Hepatocyte (in vitro differentiated cells): ENCODE measurements at regions not wholly inside any gene's neighbourhood (a gene's known extent, or its start where the extent isn't known, plus 50 kb on each side); places are given as distances from the start of the nearest gene placed in this dataset.

Experiments
- EZH2 ChIP-seq: fragments of 200-600 bp; sonication (generic); IDR thresholded peaks from 2 replicates; pipeline ENCODE4 v1.6.1; 2016; ENCODE audit warnings: antibody characterized with exemption, mild to moderate bottlenecking, borderline replicate concordance
- EZH2phosphoT487 ChIP-seq: fragments of 200-600 bp; sonication (generic); IDR thresholded peaks from one replicate; pipeline ENCODE4 v1.6.1; 2018; ENCODE audit warnings: antibody characterized with exemption, mild to moderate bottlenecking, low read depth, moderate library complexity; ENCODE audit not compliant: unreplicated experiment, severe bottlenecking
- TF ChIP-seq, protein P1 (sequence below): fragments of 200-600 bp; sonication (generic); IDR thresholded peaks from 2 replicates; pipeline ENCODE4 v1.5.1; 2016; ENCODE audit warnings: antibody characterized with exemption, mild to moderate bottlenecking; ENCODE audit not compliant: poor library complexity

- TF ChIP-seq, protein P1, sequence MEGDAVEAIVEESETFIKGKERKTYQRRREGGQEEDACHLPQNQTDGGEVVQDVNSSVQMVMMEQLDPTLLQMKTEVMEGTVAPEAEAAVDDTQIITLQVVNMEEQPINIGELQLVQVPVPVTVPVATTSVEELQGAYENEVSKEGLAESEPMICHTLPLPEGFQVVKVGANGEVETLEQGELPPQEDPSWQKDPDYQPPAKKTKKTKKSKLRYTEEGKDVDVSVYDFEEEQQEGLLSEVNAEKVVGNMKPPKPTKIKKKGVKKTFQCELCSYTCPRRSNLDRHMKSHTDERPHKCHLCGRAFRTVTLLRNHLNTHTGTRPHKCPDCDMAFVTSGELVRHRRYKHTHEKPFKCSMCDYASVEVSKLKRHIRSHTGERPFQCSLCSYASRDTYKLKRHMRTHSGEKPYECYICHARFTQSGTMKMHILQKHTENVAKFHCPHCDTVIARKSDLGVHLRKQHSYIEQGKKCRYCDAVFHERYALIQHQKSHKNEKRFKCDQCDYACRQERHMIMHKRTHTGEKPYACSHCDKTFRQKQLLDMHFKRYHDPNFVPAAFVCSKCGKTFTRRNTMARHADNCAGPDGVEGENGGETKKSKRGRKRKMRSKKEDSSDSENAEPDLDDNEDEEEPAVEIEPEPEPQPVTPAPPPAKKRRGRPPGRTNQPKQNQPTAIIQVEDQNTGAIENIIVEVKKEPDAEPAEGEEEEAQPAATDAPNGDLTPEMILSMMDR = no peak
- TF ChIP-seq EZH2 = no peak
- TF ChIP-seq EZH2phosphoT487 = no peak
Observed at GRCh38 chr1:214974002-214974401, 108.5 kb upstream of the KCNK2 start.
